ENCODE measurements at regions not wholly inside any gene's neighbourhood (a gene's known extent, or its start where the extent isn't known, plus 50 kb on each side); places are given as distances from the start of the nearest gene placed in this dataset.

GRCh38 chr2:74071426-74071825 is 76.3 kb downstream of the BOLA3 start:
- Histone ChIP-seq H3K27me3 (no peaks in the 10 kb centered on the region), H3K36me3 (no peaks in the 10 kb centered on the region), H3K4me3 (no peak overlapping the region), H3K9me3 (no peaks in the 10 kb centered on the region), H3K27ac (no peak overlapping the region), H3K4me1 (no peaks in the 10 kb centered on the region)
- no peak for DNase-seq
- TF ChIP-seq POLR2A (IDR thresholded peaks at IDR 0.05), result no peak
- TF ChIP-seq CTCF (IDR thresholded peaks at IDR 0.05), result no peak
- intact Hi-C loops (cut with DNase I; ENCODE audit: low total_unique reads), result no loop called here

GRCh38 chr2:74072565-74072964 is 75.1 kb downstream of the BOLA3 start:
- H3K9me3 ChIP-seq, result no peaks in the 10 kb centered on the region
- DNase-seq, result no peak

GRCh38 chr2:74074487-74074886 is 73.2 kb downstream of the BOLA3 start:
- no peak overlapping the region for H3K4me3 ChIP-seq
- intact Hi-C loops (cut with DNase I; ENCODE audit: low total_unique reads), result no loop called here

More at GRCh38 chr2:74072565-74072964, 75.1 kb downstream of the BOLA3 start:
- intact Hi-C loops (cut with DNase I; ENCODE audit: low total_unique reads), result no loop called here
- TF ChIP-seq POLR2A (IDR thresholded peaks at IDR 0.05), result no peak
- TF ChIP-seq CTCF (IDR thresholded peaks at IDR 0.05), result no peak
- no peak overlapping the region for H3K4me3 ChIP-seq
- H3K27ac ChIP-seq, result no peak overlapping the region
- no peaks in the 10 kb centered on the region for H3K36me3 ChIP-seq
- no peaks in the 10 kb centered on the region for H3K27me3 ChIP-seq
- no peaks in the 10 kb centered on the region for H3K4me1 ChIP-seq

GRCh38 chr2:74076074-74076470 is 71.6 kb downstream of the BOLA3 start:
- Histone ChIP-seq H3K27ac (no peak overlapping the region), H3K27me3 (no peaks in the 10 kb centered on the region), H3K36me3 (no peaks in the 10 kb centered on the region), H3K9me3 (no peaks in the 10 kb centered on the region), H3K4me3 (no peak overlapping the region), H3K4me1 (no peaks in the 10 kb centered on the region)
- intact Hi-C loops (cut with DNase I; ENCODE audit: low total_unique reads), result no loop called here
- TF ChIP-seq POLR2A (IDR thresholded peaks at IDR 0.05), result no peak
- no peak for TF ChIP-seq CTCF (IDR thresholded peaks at IDR 0.05)
- DNase-seq, result no peak

More at GRCh38 chr2:74074487-74074886, 73.2 kb downstream of the BOLA3 start:
- no peak for DNase-seq
- Histone ChIP-seq H3K27ac (no peak overlapping the region), H3K36me3 (no peaks in the 10 kb centered on the region), H3K27me3 (no peaks in the 10 kb centered on the region), H3K4me1 (no peaks in the 10 kb centered on the region), H3K9me3 (no peaks in the 10 kb centered on the region)
- TF ChIP-seq CTCF (IDR thresholded peaks at IDR 0.05) (no peak), POLR2A (IDR thresholded peaks at IDR 0.05) (no peak)

- no peak for DNase-seq
- Histone ChIP-seq H3K4me1 (no peaks in the 10 kb centered on the region), H3K36me3 (no peaks in the 10 kb centered on the region), H3K9me3 (no peaks in the 10 kb centered on the region), H3K27me3 (no peaks in the 10 kb centered on the region), H3K27ac (no peak overlapping the region), H3K4me3 (no peak overlapping the region)
- no peak for TF ChIP-seq CTCF (IDR thresholded peaks at IDR 0.05)
- TF ChIP-seq POLR2A (IDR thresholded peaks at IDR 0.05), result no peak
- intact Hi-C loops (cut with DNase I; ENCODE audit: low total_unique reads), result no loop called here
Measured at GRCh38 chr2:74077636-74078035, 70.1 kb downstream of the BOLA3 start.
